TTC549 (cell line): ENCODE measurements at regions not wholly inside any gene's neighbourhood (a gene's known extent, or its start where the extent isn't known, plus 50 kb on each side); places are given as distances from the start of the nearest gene placed in this dataset.

Experiments
- FAIRE-seq: peaks from 2 replicates; lab custom pipeline; 2012; peaks lifted over from hg19 to GRCh38; lab: Jason Lieb, UNC

- FAIRE-seq, result no peak
Measured at GRCh38 chr16:48885471-48885870, 275.5 kb upstream of the N4BP1 start.

- no peak for FAIRE-seq
Measured at GRCh38 chr16:48881272-48881671, 271.3 kb upstream of the N4BP1 start.

DNA sequence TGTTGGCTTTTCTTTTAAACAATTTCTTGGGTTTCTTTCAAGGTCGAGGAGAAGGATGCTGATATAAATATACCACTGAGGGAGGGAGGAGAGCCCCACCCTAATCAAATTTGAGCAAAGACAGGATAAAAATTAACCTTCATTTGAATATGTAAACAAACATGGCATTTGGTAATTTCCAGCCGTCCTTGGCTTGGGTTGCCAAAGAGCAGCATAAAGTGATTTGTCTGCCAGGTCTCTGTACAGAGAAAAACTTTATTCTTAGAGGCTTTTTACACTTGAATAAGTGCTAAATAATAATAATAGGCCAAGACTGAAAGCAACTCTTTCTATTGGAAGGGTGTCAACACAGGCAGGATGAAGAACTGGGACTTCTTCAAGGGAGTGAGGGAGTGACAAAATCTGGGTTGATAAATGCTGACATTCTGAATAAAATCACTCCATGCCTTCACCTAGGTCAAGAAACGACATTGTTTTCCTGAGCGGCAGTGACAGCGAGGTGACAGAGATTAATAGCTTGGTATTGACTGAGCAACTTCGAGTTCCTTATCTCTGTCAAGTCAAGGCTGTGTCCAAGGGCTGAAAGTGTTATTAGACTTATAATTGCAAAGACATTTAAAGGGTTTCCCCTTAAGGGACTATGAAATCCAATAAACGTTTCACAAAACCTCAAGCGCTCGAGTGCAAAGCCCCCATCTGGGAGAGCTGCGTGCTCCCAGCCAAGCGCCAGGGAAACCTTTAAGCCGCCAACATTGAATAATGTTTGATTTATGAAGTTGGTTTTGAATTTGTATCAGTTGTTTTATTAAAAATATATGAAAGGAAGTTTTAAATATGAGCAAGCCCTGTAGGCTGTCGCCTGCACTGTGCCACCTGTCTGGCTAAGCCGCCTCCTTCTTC lies 269.5 kb upstream of the N4BP1 start:
- FAIRE-seq, result no peak

DNA sequence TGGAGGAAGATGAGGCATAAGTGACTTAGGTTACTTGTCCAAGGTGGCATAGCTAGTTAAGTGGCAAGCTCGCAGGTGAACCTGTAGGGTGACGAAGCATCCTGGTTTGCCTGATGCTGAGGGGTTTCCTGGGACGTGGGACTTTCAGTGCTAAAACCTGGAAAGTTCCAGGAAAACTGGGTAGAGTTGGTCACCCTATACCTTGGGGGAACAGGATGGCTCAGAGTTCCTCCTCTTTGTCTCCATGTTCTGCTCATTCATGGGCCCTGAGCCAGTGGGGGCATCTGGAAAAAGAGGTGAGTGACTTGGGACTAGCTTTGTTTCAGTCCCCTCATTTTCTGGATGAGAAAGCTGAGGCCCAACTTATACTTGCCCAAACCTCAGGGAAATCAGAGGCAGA lies 268.0 kb upstream of the N4BP1 start:
- FAIRE-seq, result no peak

- FAIRE-seq, result no peak
Measured at GRCh38 chr16:48870141-48870540, 260.2 kb upstream of the N4BP1 start.

GRCh38 chr16:48865520-48865919 lies 255.5 kb upstream of the N4BP1 start:
- no peak for FAIRE-seq

DNA sequence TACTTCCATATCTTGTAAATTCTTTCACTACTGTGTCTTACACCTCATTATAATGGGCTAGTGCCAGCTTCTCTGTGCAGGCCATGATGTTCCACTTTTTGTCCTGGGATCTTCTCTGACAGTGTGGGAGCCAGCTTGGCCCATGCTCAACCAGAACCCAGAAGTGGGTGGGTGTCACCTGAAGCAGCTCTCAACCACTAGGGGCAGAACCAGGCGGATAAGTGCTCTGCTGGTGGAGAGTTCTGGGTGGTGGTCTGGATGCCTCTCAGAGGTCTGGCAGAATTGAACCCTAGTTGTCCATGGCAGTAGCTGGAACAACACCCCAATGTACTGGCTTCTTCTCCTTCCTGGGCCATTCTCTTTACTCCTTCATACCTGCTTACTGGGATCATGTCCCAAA lies 254.1 kb upstream of the N4BP1 start:
- FAIRE-seq, result no peak

DNA sequence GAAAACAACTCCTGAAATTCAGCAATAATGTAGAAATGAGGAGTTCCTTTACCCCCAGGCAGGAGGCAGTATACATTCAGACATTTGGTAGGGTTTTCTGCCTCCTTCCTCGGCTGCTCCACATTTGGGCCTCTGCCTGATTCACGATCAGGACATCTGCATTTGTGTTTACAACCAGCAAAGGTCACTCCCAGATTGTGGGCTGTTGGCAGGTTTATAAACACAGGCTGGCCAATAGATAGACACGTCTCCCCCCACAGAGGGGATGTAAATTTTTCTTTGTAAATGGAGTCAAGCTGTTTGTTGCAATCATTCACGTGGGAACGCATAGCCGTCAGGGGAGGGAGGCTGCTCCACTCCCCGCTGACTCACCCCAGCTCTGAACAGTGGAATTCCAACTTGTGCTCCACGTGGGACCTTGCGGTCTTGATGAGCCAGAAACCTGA lies 252.1 kb upstream of the N4BP1 start:
- no peak for FAIRE-seq

DNA sequence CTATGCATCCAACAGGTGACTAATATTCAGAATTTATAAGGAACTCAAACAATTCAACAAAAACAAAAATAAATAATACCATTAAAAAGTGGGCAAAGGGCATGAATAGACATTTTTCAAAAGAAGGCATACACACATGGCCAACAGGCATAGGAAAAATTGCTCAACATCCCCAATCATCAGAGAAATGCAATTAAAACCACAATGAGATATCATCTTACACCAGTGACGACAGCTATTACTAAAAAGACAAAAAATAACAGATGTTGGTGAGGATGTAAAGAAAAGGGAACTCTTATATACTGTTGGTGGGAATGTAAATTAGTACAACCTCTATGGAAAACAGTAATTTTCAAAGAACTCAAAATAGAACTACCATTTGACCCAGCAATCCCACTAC lies 250.4 kb upstream of the N4BP1 start:
- no peak for FAIRE-seq

DNA sequence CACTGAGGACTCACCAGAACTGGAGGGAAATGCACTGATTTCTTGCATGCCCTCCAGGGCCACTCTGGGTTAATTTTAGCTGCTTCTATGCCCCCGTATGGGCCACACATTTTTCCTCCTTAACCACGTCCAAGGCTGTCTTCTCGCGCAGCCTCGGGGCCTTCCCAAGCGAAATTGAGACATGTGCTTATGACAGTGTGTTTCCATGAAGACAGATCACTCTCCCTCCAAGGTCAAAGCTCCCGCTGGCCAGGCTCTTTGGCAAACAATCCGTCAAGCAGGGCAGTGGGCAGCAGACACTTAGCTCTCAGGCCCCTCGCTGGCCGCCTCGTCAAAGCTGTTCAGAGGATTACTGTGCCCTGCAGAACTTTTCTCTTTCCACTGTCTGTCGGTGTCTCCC lies 243.0 kb upstream of the N4BP1 start:
- FAIRE-seq, result no peak

DNA sequence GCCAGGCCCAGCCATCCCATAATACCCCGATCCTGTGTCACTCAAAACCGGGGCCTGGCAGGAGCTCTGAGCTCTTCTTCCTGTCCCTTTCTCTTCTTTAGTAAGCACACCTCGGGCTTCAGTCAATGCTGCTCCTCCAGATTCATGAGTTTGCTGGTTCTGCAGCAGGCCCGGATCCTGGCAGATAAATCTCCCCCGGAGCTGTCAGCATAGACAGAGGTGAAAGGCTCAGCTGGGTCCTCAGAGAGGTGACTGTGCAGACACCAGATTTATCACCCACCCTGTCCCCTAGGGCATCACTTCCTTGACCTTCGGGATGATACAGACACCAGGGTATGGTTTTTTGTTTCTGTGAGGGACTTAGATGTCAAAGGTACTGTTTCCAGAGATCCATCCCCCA lies 242.5 kb upstream of the N4BP1 start:
- no peak for FAIRE-seq

DNA sequence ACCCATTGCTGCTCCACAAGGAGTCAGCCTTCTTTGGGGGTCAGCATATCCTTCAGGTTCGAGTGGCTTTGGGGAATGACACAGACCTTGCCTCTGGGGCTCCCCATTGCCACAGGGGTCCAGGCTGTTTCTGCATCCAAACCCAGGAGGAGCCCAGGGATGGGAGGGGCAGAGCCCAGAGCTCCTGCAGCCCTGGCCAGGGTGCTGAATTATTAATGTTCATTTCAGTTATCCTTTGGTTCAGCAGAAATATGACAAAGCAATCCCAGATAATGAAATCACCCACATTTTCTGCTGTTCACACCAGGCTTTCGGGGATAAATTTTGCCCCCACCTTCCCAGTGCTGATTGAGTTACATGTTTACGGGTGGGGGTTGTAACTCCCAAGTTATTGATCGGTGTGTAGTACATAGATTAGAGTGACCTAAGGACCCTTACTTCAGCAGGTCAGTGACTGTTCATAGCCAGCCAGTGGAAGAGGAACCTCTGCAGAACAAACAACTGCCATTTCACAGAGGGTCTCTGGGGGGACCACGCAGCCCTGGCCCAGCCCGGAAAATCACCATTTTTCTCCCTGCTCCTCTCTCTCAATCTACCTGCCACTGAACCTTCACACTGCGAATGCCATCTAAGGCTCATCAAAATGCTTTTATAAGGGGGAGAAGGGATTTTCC lies 240.3 kb upstream of the N4BP1 start:
- FAIRE-seq, result no peak

DNA sequence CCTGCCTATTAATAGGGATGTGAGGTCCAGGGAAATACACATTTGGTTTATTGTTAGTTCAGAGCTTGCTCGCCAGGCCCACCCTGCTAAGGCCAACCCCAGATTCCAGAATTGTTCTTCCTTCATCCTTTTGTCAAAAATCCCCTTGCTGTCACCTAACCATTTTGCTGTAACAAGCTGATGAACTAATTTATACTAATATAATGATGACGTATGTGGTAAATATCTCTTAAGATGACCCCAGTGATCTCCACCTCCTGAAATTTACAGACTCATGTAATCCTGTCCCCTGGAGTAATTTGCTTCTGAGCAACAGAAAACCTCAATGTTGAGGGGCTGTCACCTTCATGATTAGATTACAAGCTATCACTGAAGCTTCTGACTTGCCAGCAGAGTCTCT lies 236.3 kb upstream of the N4BP1 start:
- no peak for FAIRE-seq

GRCh38 chr16:48845261-48845660 lies 235.3 kb upstream of the N4BP1 start:
- no peak for FAIRE-seq

- FAIRE-seq, result no peak
Measured at GRCh38 chr16:48838349-48838748, 228.4 kb upstream of the N4BP1 start.

DNA sequence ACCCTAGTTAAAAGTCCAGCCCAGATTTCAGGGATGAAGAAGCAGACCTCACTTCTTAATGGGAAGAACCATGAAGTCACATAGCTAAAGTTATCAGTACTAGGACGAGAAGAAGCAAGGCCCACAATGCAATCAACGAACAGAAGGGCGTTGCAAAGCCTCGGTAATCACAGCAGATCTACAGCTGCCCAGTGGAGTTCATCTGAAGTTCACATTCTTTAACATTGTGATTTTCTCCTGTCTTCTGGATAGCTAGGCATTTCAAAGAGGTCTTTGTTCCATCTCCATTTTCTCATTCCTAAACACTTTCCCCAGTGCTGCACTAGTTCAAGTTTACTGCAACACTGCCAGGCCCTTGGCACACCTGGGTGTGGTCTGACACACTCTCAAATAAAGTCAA lies 226.7 kb upstream of the N4BP1 start:
- no peak for FAIRE-seq

DNA sequence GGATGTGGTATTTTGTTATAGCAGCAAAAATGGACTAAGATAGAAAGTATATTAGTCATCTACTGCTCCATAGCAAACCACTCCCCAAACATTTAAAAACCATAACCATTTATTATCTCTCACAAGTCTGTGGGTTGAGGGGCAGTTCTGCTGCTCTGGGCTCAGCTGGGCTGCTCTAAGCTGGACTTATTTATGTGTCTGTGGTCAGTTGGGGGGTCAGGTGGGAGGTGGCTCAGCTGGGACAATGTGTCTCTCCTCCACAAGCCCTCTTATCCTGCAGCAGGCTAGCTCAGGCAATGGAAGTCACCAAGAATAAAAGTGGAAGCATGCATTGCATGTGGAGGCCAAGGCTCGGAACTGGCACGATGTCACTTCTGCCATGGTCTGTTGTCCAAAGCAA lies 226.1 kb upstream of the N4BP1 start:
- no peak for FAIRE-seq

DNA sequence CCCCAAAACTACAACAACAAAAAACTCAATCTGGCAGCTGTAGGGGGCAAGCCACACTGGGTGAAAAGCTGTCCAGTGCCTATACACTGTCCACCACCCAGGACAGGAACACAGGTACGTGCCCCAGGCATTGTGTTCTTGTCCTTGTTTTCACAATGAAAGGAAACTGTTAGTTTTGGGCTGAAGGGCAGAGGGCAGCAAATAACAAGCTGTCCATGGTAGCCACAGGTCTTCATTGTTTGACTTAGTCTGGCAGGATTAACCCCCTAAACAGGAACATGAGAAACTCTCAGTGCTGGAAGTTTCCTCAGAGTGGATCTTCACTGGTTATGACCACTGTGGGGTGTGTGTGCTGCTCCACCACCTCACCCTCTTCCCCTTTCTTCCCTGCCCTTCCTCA lies 224.6 kb upstream of the N4BP1 start:
- FAIRE-seq, result no peak

DNA sequence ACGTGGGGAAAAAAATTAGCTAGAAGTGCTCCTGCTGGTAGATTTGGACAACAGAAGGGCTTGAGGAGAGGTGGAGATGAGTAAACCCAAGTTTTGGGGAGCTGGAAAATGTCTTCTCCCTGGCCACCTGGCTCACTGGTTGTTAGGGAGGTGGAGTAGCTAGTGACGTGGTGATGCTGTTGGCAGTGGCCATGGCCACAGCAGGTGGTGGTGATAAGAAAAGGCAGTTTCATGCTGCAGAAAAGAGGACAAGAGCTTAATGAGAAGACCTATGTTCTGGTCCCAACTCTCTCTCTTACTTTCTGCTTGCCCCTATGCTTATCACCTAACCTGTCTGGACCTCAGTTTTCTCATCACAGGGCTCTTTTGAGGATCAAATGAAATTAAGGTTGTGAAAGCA lies 223.5 kb upstream of the N4BP1 start:
- no peak for FAIRE-seq

- no peak for FAIRE-seq
Measured at GRCh38 chr16:48831076-48831722, 221.2 kb upstream of the N4BP1 start.

GRCh38 chr16:48829336-48830310 lies 219.6 kb upstream of the N4BP1 start:
- no peak for FAIRE-seq

DNA sequence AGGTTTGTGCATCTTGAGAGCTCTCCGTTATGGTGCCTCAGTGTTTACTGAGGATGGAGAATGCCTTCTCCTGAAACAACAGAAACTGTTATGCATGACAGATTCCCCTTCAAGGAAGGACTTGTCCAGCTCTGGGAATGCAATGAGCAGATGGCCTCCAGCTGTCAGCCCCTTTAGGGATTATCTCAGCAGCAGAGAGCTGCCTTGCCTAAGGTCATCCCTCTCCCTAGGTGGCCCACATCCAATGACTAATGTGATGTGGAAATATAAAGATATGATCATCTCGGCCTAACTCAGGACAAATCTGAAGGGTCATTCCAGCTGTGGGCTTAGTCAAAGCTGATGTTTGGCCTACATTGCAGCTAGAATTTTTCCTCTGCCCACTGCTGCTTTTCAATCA lies 214.3 kb upstream of the N4BP1 start:
- FAIRE-seq, result no peak
